ENCODE measurements at regions not wholly inside any gene's neighbourhood (a gene's known extent, or its start where the extent isn't known, plus 50 kb on each side); places are given as distances from the start of the nearest gene placed in this dataset.

GRCh38 chr12:42696406-42697149, 107.0 kb upstream of the PRICKLE1 start:
- DNase-seq (ENCODE audit: low spot score) = no peak
- no peak for TF ChIP-seq CTCF (IDR thresholded peaks at IDR 0.05; ENCODE audit: unreplicated experiment)

GRCh38 chr12:42695490-42695995, 106.0 kb upstream of the PRICKLE1 start:
- Mint-ChIP-seq H3K27ac (ENCODE audit: unreplicated experiment) (no peak overlapping the region), H3K4me3 (ENCODE audit: unreplicated experiment) (no peak overlapping the region), H3K36me3 (ENCODE audit: low read depth, unreplicated experiment) (no peaks in the 10 kb centered on the region), H3K4me1 (ENCODE audit: unreplicated experiment) (peaks cover 5% of the 10 kb centered on the region), H3K27me3 (ENCODE audit: unreplicated experiment) (no peaks in the 10 kb centered on the region), H3K9me3 (ENCODE audit: unreplicated experiment) (no peaks in the 10 kb centered on the region)
- no peak for TF ChIP-seq CTCF (IDR thresholded peaks at IDR 0.05; ENCODE audit: unreplicated experiment)
- no peak for DNase-seq (ENCODE audit: low spot score)

More at GRCh38 chr12:42696406-42697149, 107.0 kb upstream of the PRICKLE1 start:
- H3K27ac Mint-ChIP-seq (ENCODE audit: unreplicated experiment) = no peak overlapping the region
- no peaks in the 10 kb centered on the region for H3K27me3 Mint-ChIP-seq (ENCODE audit: unreplicated experiment)
- H3K4me3 Mint-ChIP-seq (ENCODE audit: unreplicated experiment) = no peak overlapping the region
- H3K4me1 Mint-ChIP-seq (ENCODE audit: unreplicated experiment) = peaks cover 5% of the 10 kb centered on the region
- no peaks in the 10 kb centered on the region for H3K9me3 Mint-ChIP-seq (ENCODE audit: unreplicated experiment)
- no peaks in the 10 kb centered on the region for H3K36me3 Mint-ChIP-seq (ENCODE audit: low read depth, unreplicated experiment)

GRCh38 chr12:42692749-42693148, 103.2 kb upstream of the PRICKLE1 start:
- TF ChIP-seq CTCF (IDR thresholded peaks at IDR 0.05; ENCODE audit: unreplicated experiment) = no peak
- DNase-seq (ENCODE audit: low spot score) = no peak
- Mint-ChIP-seq H3K27ac (ENCODE audit: unreplicated experiment) (no peak overlapping the region), H3K4me3 (ENCODE audit: unreplicated experiment) (no peak overlapping the region), H3K4me1 (ENCODE audit: unreplicated experiment) (peaks cover 10% of the 10 kb centered on the region), H3K27me3 (ENCODE audit: unreplicated experiment) (no peaks in the 10 kb centered on the region), H3K36me3 (ENCODE audit: low read depth, unreplicated experiment) (no peaks in the 10 kb centered on the region), H3K9me3 (ENCODE audit: unreplicated experiment) (no peaks in the 10 kb centered on the region)

- Mint-ChIP-seq H3K9me3 (ENCODE audit: unreplicated experiment) (no peaks in the 10 kb centered on the region), H3K36me3 (ENCODE audit: low read depth, unreplicated experiment) (no peaks in the 10 kb centered on the region), H3K27ac (ENCODE audit: unreplicated experiment) (no peak overlapping the region), H3K4me3 (ENCODE audit: unreplicated experiment) (no peak overlapping the region), H3K4me1 (ENCODE audit: unreplicated experiment) (peaks cover 10% of the 10 kb centered on the region), H3K27me3 (ENCODE audit: unreplicated experiment) (no peaks in the 10 kb centered on the region)
- TF ChIP-seq CTCF (IDR thresholded peaks at IDR 0.05; ENCODE audit: unreplicated experiment) = no peak
- no peak for DNase-seq (ENCODE audit: low spot score)
These were observed 102.5 kb upstream of the PRICKLE1 start for GRCh38 chr12:42691991-42692557.

- no peaks in the 10 kb centered on the region for H3K9me3 Mint-ChIP-seq (ENCODE audit: unreplicated experiment)
- no peak for TF ChIP-seq CTCF (IDR thresholded peaks at IDR 0.05; ENCODE audit: unreplicated experiment)
- no peak for DNase-seq (ENCODE audit: low spot score)
- H3K27me3 Mint-ChIP-seq (ENCODE audit: unreplicated experiment) = no peaks in the 10 kb centered on the region
- no peak overlapping the region for H3K4me3 Mint-ChIP-seq (ENCODE audit: unreplicated experiment)
- no peak overlapping the region for H3K27ac Mint-ChIP-seq (ENCODE audit: unreplicated experiment)
- no peaks in the 10 kb centered on the region for H3K36me3 Mint-ChIP-seq (ENCODE audit: low read depth, unreplicated experiment)
- H3K4me1 Mint-ChIP-seq (ENCODE audit: unreplicated experiment) = peaks cover 10% of the 10 kb centered on the region
These were observed 100.7 kb upstream of the PRICKLE1 start for GRCh38 chr12:42690264-42690663.

Data from endothelial cell (in vitro differentiated cells).